GM23338 (cell line): ENCODE measurements at regions not wholly inside any gene's neighbourhood (a gene's known extent, or its start where the extent isn't known, plus 50 kb on each side); places are given as distances from the start of the nearest gene placed in this dataset.

Source experiments
- ATAC-seq: fragments of 200-7000 bp; cut with Tn5 transposase; 3 replicates; pipeline ENCODE4 v1.9.1; 2020
- DNase-seq: peaks from one replicate; pipeline ENCODE4 v3.0.0-alpha.2; 2015; ENCODE audit warnings: low spot score
- H2AFZ ChIP-seq: fragments of 200-600 bp; sonication (generic); 2 replicates; pipeline ENCODE4 v1.8.0; 2016; ENCODE audit warnings: antibody characterized with exemption, mild to moderate bottlenecking, moderate library complexity
- H3F3A ChIP-seq: fragments of 200-600 bp; sonication (generic); replicated peaks from 2 replicates; pipeline ENCODE4 v1.8.0; 2017; ENCODE audit warnings: antibody characterized with exemption, mixed run types, low read depth
- H3K27ac ChIP-seq: fragments of 200-600 bp; sonication (generic); 2 replicates; pipeline ENCODE4 v1.6.1; 2016; ENCODE audit warnings: low read depth
- H3K27me3 ChIP-seq: fragments of 200-600 bp; sonication (generic); 2 replicates; pipeline ENCODE4 v1.8.0; 2016; ENCODE audit warnings: mild to moderate bottlenecking, mixed run types, moderate library complexity; ENCODE audit not compliant: insufficient read depth
- H3K36me3 ChIP-seq: fragments of 200-600 bp; sonication (generic); 2 replicates; pipeline ENCODE4 v1.8.0; 2016; ENCODE audit warnings: mild to moderate bottlenecking; ENCODE audit not compliant: insufficient read depth
- H3K4me1 ChIP-seq: fragments of 200-600 bp; sonication (generic); 2 replicates; pipeline ENCODE4 v1.8.0; 2016; ENCODE audit warnings: mild to moderate bottlenecking, moderate library complexity; ENCODE audit not compliant: insufficient read depth
- H3K4me2 ChIP-seq: fragments of 200-600 bp; sonication (generic); 2 replicates; pipeline ENCODE4 v1.7.1; 2017; ENCODE audit warnings: mixed run types
- H3K4me3 ChIP-seq: fragments of 200-600 bp; sonication (generic); 2 replicates; pipeline ENCODE4 v1.6.1; 2016; ENCODE audit warnings: mixed run types
- H3K79me2 ChIP-seq: fragments of 200-600 bp; sonication (generic); replicated peaks from 2 replicates; pipeline ENCODE4 v1.8.0; 2017; ENCODE audit warnings: mild to moderate bottlenecking; ENCODE audit not compliant: insufficient read depth
- H3K9me2 ChIP-seq: fragments of 200-600 bp; sonication (generic); 2 replicates; pipeline ENCODE4 v1.8.0; 2017; ENCODE audit not compliant: insufficient read depth
- H4K20me1 ChIP-seq: fragments of 200-600 bp; sonication (generic); replicated peaks from 2 replicates; pipeline ENCODE4 v1.8.0; 2017; ENCODE audit warnings: mild to moderate bottlenecking; ENCODE audit not compliant: insufficient read depth
- H3K27ac Mint-ChIP-seq: 2 replicates; pipeline ENCODE4 v1.8.0; 2020; ENCODE audit warnings: inconsistent platforms, mild to moderate bottlenecking, moderate library complexity, mixed read lengths
- H3K27me3 Mint-ChIP-seq: 3 replicates; pipeline ENCODE4 v1.8.0; 2022; ENCODE audit warnings: low read depth, mild to moderate bottlenecking, moderate library complexity, mixed read lengths, inconsistent platforms; ENCODE audit not compliant: insufficient read depth, poor library complexity
- H3K36me3 Mint-ChIP-seq: 3 replicates; pipeline ENCODE4 v1.8.0; 2021; ENCODE audit warnings: low read depth, mild to moderate bottlenecking, inconsistent platforms, moderate library complexity, mixed read lengths
- H3K4me1 Mint-ChIP-seq: 3 replicates; pipeline ENCODE4 v1.8.0; 2020; ENCODE audit warnings: mild to moderate bottlenecking, inconsistent platforms, mixed read lengths
- H3K4me3 Mint-ChIP-seq: 3 replicates; pipeline ENCODE4 v1.8.0; 2021; ENCODE audit warnings: moderate library complexity, mild to moderate bottlenecking, inconsistent platforms, mixed read lengths
- H3K9me3 Mint-ChIP-seq: 3 replicates; pipeline ENCODE4 v1.8.0; 2020; ENCODE audit warnings: moderate library complexity, mild to moderate bottlenecking, inconsistent platforms, mixed read lengths
- CREB1 ChIP-seq: fragments of 250-450 bp; sonication (Bioruptor Pico); IDR thresholded peaks from 2 replicates; pipeline ENCODE4 v1.5.0; 2020; ENCODE audit warnings: low read depth, mild to moderate bottlenecking, moderate library complexity
- EZH2 ChIP-seq: fragments of 200-600 bp; sonication (generic); IDR thresholded peaks from one replicate; pipeline ENCODE4 v1.8.0; 2017; ENCODE audit warnings: antibody characterized with exemption, mild to moderate bottlenecking, low read depth; ENCODE audit not compliant: unreplicated experiment
- EZH2phosphoT487 ChIP-seq: fragments of 200-600 bp; sonication (generic); IDR thresholded peaks from one replicate; pipeline ENCODE4 v1.8.1; 2018; ENCODE audit warnings: antibody characterized with exemption; ENCODE audit not compliant: unreplicated experiment
- JUNB ChIP-seq: IDR thresholded peaks from one replicate; pipeline ENCODE4 v1.6.1; 2016; ENCODE audit warnings: antibody characterized with exemption; ENCODE audit not compliant: unreplicated experiment
- NANOG ChIP-seq: IDR thresholded peaks from 2 replicates; pipeline ENCODE4 v1.6.1; 2016; ENCODE audit warnings: antibody characterized with exemption, borderline replicate concordance
- POLR2AphosphoS5 ChIP-seq: IDR thresholded peaks from 2 replicates; pipeline ENCODE4 v1.6.1; 2016; ENCODE audit warnings: antibody characterized with exemption, low read depth
- STAT1 ChIP-seq: IDR thresholded peaks from one replicate; pipeline ENCODE4 v1.6.1; 2016; ENCODE audit warnings: antibody characterized with exemption; ENCODE audit not compliant: unreplicated experiment
- ZNF114 ChIP-seq: fragments of 250-450 bp; sonication (Bioruptor Pico); IDR thresholded peaks from 2 replicates; pipeline ENCODE4 v1.5.0; 2020; ENCODE audit warnings: mild to moderate bottlenecking, moderate library complexity
- ZNF331 ChIP-seq: fragments of 250-450 bp; sonication (Bioruptor Pico); IDR thresholded peaks from 2 replicates; pipeline ENCODE4 v1.5.0; 2020; ENCODE audit warnings: low read depth, mild to moderate bottlenecking, moderate library complexity
- TF ChIP-seq, protein P1 (sequence below), 2 experiments: fragments of 200-600 bp in 1 of 2; sonication (generic) in 1 of 2; conservative IDR thresholded peaks; 2 replicates each; pipeline versions ENCODE4 v1.5.1 to v1.6.1; 2016 to 2017; ENCODE audit warnings: antibody characterized with exemption in 2 of 2, low read depth in 2 of 2, mild to moderate bottlenecking in 2 of 2, moderate library complexity in 1 of 2
- TF ChIP-seq, protein P2 (sequence below): fragments of 250-450 bp; sonication (Bioruptor Pico); IDR thresholded peaks from 2 replicates; pipeline ENCODE4 v1.5.0; 2020; ENCODE audit warnings: mild to moderate bottlenecking, moderate library complexity
- TF ChIP-seq, protein P3 (sequence below): IDR thresholded peaks from 2 replicates; pipeline ENCODE4 v1.6.1; 2016; ENCODE audit warnings: antibody characterized with exemption
- TF ChIP-seq, protein P4 (sequence below): IDR thresholded peaks from one replicate; pipeline ENCODE4 v1.6.1; 2018; ENCODE audit warnings: antibody characterized with exemption; ENCODE audit not compliant: unreplicated experiment

DNA sequence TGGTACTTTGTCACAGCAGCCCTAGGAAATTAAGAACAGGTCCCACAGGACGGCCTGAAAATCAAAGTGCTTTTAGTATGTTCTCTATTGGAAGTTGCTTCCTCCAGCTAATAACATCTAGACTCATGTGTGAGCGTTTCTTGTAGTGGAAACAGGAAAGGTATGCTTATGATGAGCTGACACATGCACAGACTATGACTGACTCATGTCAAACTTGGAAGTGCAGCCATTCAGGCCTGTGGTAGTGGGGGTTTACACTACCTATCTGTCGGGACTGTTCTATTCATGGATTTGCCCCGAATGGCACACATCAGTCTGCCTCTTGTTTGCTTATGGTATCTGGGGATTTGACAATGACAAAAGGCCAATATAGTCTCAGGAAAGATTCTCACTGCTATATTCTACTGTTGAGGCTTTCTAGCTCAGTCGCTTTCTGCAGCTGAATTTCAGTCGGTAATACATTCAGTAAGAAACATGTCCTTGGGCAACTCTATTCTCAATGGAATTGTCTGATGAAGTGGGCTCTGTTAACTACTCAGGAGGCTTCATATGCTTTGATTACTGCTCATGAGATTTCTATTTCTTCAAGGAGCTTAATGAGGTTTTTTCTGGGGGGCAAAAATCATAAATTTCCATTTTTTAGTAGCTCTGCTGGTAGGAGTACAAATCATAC, 270.3 kb upstream of the DAAM1 start:
- H3K4me3 Mint-ChIP-seq, result no peak overlapping the region

More for the DNA sequence above, 270.3 kb upstream of the DAAM1 start:
- H3F3A ChIP-seq, result no peaks in the 10 kb centered on the region
- H3K4me1 Mint-ChIP-seq, result peaks cover 12% of the 10 kb centered on the region
- ATAC-seq, result no peak
- no peak overlapping the region for H3K4me2 ChIP-seq
- no peaks in the 10 kb centered on the region for H4K20me1 ChIP-seq
- no peaks in the 10 kb centered on the region; the same call in 1 of the 2 replicates for H3K4me1 ChIP-seq
- H3K27me3 ChIP-seq, result no peaks in the 10 kb centered on the region
- no peak for TF ChIP-seq STAT1
- TF ChIP-seq EZH2, result no peak
- no peak for TF ChIP-seq JUNB
- TF ChIP-seq NANOG, result no peak
- TF ChIP-seq, protein P1, sequence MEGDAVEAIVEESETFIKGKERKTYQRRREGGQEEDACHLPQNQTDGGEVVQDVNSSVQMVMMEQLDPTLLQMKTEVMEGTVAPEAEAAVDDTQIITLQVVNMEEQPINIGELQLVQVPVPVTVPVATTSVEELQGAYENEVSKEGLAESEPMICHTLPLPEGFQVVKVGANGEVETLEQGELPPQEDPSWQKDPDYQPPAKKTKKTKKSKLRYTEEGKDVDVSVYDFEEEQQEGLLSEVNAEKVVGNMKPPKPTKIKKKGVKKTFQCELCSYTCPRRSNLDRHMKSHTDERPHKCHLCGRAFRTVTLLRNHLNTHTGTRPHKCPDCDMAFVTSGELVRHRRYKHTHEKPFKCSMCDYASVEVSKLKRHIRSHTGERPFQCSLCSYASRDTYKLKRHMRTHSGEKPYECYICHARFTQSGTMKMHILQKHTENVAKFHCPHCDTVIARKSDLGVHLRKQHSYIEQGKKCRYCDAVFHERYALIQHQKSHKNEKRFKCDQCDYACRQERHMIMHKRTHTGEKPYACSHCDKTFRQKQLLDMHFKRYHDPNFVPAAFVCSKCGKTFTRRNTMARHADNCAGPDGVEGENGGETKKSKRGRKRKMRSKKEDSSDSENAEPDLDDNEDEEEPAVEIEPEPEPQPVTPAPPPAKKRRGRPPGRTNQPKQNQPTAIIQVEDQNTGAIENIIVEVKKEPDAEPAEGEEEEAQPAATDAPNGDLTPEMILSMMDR (conservative IDR thresholded peaks at IDR 0.05; ENCODE audit: low read depth in 2 of 2), result no peak
- TF ChIP-seq EZH2phosphoT487, result no peak
- TF ChIP-seq POLR2AphosphoS5, result no peak
- TF ChIP-seq, protein P2, sequence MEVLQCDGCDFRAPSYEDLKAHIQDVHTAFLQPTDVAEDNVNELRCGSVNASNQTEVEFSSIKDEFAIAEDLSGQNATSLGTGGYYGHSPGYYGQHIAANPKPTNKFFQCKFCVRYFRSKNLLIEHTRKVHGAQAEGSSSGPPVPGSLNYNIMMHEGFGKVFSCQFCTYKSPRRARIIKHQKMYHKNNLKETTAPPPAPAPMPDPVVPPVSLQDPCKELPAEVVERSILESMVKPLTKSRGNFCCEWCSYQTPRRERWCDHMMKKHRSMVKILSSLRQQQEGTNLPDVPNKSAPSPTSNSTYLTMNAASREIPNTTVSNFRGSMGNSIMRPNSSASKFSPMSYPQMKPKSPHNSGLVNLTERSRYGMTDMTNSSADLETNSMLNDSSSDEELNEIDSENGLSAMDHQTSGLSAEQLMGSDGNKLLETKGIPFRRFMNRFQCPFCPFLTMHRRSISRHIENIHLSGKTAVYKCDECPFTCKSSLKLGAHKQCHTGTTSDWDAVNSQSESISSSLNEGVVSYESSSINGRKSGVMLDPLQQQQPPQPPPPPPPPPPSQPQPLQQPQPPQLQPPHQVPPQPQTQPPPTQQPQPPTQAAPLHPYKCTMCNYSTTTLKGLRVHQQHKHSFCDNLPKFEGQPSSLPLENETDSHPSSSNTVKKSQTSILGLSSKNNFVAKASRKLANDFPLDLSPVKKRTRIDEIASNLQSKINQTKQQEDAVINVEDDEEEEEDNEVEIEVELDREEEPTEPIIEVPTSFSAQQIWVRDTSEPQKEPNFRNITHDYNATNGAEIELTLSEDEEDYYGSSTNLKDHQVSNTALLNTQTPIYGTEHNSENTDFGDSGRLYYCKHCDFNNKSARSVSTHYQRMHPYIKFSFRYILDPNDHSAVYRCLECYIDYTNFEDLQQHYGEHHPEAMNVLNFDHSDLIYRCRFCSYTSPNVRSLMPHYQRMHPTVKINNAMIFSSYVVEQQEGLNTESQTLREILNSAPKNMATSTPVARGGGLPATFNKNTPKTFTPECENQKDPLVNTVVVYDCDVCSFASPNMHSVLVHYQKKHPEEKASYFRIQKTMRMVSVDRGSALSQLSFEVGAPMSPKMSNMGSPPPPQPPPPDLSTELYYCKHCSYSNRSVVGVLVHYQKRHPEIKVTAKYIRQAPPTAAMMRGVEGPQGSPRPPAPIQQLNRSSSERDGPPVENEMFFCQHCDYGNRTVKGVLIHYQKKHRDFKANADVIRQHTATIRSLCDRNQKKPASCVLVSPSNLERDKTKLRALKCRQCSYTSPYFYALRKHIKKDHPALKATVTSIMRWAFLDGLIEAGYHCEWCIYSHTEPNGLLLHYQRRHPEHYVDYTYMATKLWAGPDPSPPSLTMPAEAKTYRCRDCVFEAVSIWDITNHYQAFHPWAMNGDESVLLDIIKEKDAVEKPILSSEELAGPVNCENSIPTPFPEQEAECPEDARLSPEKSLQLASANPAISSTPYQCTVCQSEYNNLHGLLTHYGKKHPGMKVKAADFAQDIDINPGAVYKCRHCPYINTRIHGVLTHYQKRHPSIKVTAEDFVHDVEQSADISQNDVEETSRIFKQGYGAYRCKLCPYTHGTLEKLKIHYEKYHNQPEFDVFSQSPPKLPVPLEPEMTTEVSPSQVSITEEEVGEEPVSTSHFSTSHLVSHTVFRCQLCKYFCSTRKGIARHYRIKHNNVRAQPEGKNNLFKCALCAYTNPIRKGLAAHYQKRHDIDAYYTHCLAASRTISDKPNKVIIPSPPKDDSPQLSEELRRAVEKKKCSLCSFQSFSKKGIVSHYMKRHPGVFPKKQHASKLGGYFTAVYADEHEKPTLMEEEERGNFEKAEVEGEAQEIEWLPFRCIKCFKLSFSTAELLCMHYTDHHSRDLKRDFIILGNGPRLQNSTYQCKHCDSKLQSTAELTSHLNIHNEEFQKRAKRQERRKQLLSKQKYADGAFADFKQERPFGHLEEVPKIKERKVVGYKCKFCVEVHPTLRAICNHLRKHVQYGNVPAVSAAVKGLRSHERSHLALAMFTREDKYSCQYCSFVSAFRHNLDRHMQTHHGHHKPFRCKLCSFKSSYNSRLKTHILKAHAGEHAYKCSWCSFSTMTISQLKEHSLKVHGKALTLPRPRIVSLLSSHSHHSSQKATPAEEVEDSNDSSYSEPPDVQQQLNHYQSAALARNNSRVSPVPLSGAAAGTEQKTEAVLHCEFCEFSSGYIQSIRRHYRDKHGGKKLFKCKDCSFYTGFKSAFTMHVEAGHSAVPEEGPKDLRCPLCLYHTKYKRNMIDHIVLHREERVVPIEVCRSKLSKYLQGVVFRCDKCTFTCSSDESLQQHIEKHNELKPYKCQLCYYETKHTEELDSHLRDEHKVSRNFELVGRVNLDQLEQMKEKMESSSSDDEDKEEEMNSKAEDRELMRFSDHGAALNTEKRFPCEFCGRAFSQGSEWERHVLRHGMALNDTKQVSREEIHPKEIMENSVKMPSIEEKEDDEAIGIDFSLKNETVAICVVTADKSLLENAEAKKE (CRISPR knock-in tag), result no peak
- TF ChIP-seq, protein P3, sequence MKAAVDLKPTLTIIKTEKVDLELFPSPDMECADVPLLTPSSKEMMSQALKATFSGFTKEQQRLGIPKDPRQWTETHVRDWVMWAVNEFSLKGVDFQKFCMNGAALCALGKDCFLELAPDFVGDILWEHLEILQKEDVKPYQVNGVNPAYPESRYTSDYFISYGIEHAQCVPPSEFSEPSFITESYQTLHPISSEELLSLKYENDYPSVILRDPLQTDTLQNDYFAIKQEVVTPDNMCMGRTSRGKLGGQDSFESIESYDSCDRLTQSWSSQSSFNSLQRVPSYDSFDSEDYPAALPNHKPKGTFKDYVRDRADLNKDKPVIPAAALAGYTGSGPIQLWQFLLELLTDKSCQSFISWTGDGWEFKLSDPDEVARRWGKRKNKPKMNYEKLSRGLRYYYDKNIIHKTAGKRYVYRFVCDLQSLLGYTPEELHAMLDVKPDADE, result no peak
- TF ChIP-seq ZNF331 (CRISPR knock-in tag), result no peak
- no peak for TF ChIP-seq ZNF114 (CRISPR knock-in tag)
- TF ChIP-seq CREB1 (CRISPR knock-in tag), result no peak
- TF ChIP-seq, protein P4, sequence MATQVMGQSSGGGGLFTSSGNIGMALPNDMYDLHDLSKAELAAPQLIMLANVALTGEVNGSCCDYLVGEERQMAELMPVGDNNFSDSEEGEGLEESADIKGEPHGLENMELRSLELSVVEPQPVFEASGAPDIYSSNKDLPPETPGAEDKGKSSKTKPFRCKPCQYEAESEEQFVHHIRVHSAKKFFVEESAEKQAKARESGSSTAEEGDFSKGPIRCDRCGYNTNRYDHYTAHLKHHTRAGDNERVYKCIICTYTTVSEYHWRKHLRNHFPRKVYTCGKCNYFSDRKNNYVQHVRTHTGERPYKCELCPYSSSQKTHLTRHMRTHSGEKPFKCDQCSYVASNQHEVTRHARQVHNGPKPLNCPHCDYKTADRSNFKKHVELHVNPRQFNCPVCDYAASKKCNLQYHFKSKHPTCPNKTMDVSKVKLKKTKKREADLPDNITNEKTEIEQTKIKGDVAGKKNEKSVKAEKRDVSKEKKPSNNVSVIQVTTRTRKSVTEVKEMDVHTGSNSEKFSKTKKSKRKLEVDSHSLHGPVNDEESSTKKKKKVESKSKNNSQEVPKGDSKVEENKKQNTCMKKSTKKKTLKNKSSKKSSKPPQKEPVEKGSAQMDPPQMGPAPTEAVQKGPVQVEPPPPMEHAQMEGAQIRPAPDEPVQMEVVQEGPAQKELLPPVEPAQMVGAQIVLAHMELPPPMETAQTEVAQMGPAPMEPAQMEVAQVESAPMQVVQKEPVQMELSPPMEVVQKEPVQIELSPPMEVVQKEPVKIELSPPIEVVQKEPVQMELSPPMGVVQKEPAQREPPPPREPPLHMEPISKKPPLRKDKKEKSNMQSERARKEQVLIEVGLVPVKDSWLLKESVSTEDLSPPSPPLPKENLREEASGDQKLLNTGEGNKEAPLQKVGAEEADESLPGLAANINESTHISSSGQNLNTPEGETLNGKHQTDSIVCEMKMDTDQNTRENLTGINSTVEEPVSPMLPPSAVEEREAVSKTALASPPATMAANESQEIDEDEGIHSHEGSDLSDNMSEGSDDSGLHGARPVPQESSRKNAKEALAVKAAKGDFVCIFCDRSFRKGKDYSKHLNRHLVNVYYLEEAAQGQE, result no peak
- H3K9me2 ChIP-seq, result no peaks in the 10 kb centered on the region
- peaks cover 2% of the 10 kb centered on the region for H3K27me3 Mint-ChIP-seq
- H3K79me2 ChIP-seq, result no peaks in the 10 kb centered on the region
- H3K27ac ChIP-seq, result no peak overlapping the region
- H3K27ac Mint-ChIP-seq, result no peak overlapping the region
- no peaks in the 10 kb centered on the region for H3K36me3 ChIP-seq
- H3K36me3 Mint-ChIP-seq, result no peaks in the 10 kb centered on the region
- no peak overlapping the region for H2AFZ ChIP-seq
- DNase-seq, result no peak
- H3K4me3 ChIP-seq, result no peak overlapping the region
- no peaks in the 10 kb centered on the region for H3K9me3 Mint-ChIP-seq
